ENCODE measurements at regions not wholly inside any gene's neighbourhood (a gene's known extent, or its start where the extent isn't known, plus 50 kb on each side); places are given as distances from the start of the nearest gene placed in this dataset.
"Not testable (repeated sequence)": the region's sequence is repeated elsewhere in the genome, so short reads cannot be mapped to it uniquely, and the experiment has no call there.

GRCh38 chr6:122859676-122860075 lies 70.6 kb downstream of the SMPDL3A start:
- no peak for DNase-seq (ENCODE audit: low read depth)

DNA sequence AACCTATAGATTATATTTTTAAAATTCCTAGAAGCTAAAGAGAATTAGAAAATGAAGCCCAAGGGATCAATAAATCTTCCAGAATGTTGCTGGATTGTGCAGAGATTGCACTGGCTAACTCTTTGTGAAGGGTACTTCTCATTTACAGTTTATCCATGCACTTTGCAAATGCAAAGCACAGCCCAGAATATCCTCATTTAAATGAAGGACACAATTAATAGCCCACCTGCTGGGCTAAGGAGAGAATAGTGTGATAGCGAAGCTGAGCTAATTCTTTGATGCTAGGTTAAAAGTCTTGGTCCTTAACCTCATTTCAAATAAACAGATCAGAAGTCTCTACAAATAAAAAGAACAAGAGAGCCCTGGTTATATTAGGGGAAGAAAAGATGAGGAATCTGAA lies 72.5 kb downstream of the SMPDL3A start:
- DNase-seq (ENCODE audit: low read depth): no peak

DNA sequence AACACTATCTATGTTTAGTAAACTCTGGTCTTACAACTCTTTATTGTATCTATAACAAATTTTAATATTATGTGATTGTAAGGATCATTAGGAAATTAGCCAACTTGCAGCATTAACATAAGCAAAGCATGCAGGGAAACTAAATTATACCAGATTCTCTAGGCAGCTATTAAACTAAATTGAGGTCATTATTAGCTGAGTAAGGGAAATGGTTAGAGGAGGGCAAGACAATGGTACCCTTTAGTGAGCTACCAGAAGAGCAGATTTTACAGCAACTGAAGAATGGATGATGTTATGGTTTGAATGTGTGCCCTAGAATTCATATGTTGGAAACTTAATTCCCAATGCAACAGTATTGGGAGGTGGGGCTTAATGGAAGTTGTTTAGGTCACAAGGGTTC lies 79.1 kb downstream of the SMPDL3A start:
- no peak for DNase-seq (ENCODE audit: low read depth)

- DNase-seq (ENCODE audit: low read depth): peak; percentile 14
These were observed 80.5 kb downstream of the SMPDL3A start for GRCh38 chr6:122869437-122870024.

- DNase-seq (ENCODE audit: low read depth): no peak
These were observed 82.0 kb downstream of the SMPDL3A start for GRCh38 chr6:122871079-122871478.

GRCh38 chr6:122872311-122872710 lies 83.3 kb downstream of the SMPDL3A start:
- DNase-seq (ENCODE audit: low read depth): no peak

- no peak for DNase-seq (ENCODE audit: low read depth)
These were observed 88.2 kb downstream of the SMPDL3A start for GRCh38 chr6:122877302-122877701.

DNA sequence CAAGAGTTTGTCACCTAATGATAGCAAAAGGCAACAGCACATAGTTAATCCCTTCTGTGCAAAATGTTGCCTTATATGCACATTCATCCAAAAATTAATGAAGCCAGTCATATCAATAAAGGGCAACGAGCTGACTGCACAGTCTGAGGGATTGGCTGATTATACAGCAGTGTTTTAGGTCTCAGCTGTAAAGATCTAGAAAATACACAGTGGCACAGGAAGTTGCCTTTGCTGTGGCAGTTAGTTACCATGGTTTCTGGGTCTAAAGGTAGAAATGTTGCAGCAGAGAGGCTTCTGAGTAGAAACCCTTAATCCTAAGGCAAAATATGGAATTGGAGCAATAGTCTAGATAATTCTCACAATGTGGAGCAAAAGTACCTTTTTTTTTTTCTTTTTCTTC lies 89.7 kb downstream of the SMPDL3A start:
- no peak for DNase-seq (ENCODE audit: low read depth)

DNA sequence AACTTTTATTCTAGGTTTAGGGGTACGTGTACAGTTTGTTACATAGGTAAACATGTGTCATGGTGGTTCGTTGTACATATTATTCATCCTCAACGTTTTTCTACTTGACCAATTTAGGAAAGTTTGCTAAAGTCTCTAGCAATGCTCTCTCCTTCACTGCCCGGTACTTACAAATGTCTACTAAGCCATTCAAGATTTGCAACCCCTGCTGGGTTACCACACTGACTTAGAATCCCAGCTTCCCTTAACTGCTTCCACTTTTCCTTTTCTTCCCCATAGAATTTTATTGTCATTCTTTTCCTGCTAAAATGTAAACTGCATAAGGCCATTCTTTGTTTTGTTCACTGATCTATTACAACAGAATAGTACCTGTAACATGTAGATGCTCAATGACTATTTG lies 97.4 kb downstream of the SMPDL3A start:
- no peak for DNase-seq (ENCODE audit: low read depth)

DNA sequence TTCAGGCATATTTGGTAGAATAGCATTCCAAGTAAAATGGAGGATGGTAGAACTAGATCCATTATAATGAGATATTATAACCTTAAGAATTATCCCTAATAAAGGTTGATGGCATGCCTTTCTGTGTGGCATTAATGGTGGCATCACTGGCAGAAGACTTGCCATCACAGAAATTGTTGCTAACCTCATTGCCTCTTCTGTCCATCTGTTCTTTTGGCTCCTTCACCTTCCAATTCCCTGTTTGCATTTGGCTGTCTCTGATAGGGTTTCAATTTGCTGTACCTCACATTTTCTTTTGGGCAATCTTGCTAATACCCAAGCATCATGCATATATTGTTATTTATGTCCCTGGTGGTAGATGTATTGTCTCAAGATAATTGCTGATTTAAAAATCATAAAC lies 98.9 kb downstream of the SMPDL3A start:
- DNase-seq (ENCODE audit: low read depth): no peak

GRCh38 chr6:122888680-122889079 lies 99.6 kb downstream of the SMPDL3A start:
- DNase-seq (ENCODE audit: low read depth): not testable (repeated sequence)

DNA sequence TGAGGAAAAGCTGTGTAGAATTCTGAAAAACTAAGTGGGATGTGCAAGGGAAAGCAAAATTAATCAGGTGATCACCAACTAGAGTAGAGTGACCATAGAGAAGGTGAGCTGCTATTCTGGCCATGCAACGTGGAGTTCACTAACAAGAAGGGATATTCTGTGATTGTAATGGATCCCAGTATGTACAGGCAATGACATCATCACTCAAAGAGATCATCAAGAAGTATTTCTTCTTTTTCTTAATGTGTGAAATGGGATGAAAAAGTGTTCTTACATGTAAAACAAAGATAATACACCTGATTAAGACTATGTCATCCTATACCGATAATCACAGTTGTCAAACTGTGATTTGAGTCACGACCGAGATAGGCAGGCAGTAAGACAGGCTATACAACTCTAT lies 101.2 kb downstream of the SMPDL3A start:
- no peak for DNase-seq (ENCODE audit: low read depth)

DNA sequence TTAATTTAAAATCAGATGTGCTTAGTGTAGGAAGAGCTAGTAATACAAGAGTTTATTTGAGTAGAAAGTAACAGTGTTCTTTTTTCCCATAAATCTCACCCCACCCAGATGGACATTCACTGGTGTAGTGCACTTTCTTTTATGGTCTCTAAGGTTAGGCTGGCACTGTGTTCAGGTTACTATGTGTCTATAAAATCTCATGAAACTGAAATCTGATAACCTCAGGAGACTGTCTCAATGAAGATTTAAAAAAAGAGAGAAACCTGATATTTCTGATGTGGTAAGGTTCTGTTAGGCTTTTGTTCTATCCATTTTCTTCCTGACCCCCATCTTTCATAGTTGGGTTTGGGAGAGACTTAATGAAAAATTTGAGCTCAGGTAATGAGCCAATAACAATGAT lies 101.2 kb upstream of the CLVS2 start:
- DNase-seq (ENCODE audit: low read depth): no peak

- DNase-seq (ENCODE audit: low read depth): no peak
These were observed 93.7 kb upstream of the CLVS2 start for GRCh38 chr6:122902326-122902725.

DNA sequence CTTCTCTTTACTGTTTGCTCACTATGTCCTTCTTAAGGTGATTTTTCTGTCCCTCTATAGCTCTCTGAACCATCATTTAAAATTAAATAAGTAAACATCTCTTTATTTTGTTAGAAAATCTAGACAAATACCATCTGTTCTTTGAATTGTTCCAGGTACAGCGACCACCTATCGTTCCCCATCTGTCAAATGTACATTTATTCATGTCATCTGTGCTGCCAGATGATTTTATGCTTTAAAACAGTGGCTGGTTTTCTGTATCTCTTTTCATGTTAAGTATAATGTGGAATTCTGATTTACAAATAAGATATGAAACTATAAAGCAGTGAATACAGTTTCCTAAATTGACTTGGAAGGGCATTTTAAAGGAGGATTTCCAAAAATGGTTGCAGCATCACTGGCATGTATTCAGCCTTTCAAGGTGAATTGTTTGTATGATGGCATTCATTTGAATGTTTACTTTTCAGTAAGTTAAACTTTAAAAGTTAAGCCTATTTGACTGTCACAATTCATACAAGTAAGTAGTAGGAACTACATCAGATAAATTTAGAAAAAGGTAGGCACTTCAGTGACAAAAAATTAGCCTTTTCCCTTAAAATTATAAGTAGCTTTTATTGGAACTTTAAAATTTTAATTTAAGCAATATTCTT lies 92.6 kb upstream of the CLVS2 start:
- DNase-seq (ENCODE audit: low read depth): no peak

- DNase-seq (ENCODE audit: low read depth): no peak
These were observed 91.9 kb upstream of the CLVS2 start for GRCh38 chr6:122904166-122904565.

GRCh38 chr6:122913558-122913957 lies 82.5 kb upstream of the CLVS2 start:
- DNase-seq (ENCODE audit: low read depth): no peak

GRCh38 chr6:122918714-122919113 lies 77.3 kb upstream of the CLVS2 start:
- DNase-seq (ENCODE audit: low read depth): no peak

DNA sequence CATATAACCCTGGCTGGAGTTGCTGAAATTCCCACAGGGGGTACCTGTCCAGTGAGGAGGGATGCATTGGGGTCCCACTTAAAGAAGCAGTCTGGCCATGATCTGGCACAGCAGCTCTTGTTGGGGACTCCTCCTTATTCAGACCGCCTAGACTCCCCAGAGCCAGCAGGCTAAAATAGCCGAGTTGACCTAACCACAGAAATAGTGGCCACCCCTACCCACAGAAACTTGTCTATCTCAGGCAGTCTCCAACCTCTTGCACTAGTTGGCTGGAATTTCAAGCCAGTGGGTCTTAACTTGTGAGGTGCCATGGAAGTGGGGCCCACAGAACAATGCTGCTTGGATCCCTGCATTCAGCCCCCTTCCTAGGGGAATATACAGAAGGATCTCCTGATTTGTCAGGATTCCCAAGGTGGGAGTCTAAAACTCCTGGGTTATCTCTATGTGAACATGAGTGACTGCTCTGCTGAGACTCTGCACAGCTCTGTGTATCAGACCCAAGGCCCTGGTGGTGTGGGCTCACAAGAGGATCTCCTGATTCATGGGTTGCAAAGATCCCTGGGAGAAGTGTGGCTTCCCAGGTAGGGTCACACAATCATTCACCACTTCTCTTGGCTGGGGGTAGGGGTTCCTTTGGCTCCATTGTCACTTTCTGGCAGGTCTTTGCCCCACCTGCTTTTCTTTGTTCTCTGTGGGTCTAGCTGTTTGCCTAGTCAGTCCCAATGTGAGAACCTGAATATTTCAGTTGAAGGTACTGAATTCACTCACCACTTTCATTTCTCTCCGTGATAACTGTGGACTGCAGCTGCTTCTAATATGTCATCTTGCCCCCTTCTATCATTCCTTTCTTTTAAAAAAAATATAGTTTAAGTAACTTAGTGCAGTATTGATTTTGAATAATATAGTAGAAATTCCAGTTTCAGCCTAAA lies 65.5 kb upstream of the CLVS2 start:
- DNase-seq (ENCODE audit: low read depth): no peak

- no peak for DNase-seq (ENCODE audit: low read depth)
These were observed 64.1 kb upstream of the CLVS2 start for GRCh38 chr6:122931916-122932315.

DNA sequence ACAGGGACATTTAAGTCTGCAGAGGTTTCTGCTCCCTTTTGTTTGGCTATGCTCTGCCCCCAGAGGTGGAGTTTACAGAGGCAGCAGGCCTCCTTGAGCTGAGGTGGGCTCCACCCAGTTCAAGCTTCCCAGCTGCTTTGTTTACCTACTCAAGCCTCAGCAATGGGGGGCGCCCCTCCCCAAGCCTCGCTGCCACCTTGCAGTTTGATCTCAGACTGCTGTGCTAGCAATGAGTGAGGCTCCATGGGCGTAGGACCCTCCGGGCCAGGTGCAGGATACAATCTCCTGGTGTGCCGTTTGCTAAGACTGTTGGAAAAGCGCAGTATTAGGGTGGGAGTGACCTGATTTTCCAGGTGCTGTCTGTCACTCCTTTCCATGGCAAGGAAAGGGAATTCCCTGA lies 51.1 kb upstream of the CLVS2 start:
- not testable (repeated sequence) for DNase-seq (ENCODE audit: low read depth)
